ENCODE measurements at regions not wholly inside any gene's neighbourhood (a gene's known extent, or its start where the extent isn't known, plus 50 kb on each side); places are given as distances from the start of the nearest gene placed in this dataset.

DNA sequence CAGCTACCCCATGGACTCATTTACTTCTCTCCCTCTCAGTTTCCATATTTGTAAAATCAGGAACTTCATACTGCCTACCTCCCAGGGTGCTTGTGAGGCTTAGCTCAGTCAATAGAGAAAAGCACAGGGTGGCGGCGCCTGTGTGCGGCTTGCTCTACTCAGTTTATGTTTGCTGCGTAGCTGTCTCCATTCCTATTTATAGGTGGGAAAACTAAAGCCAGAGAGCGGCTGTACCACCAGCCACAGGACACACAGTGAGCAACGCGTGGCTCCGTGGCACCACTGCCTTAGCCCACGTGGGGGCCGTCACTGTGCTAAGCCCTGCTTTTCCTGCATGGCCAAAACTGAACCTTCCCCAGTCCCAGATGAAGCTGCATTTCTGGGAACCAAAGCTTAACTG lies 292.4 kb downstream of the TEX29 start:
- Mint-ChIP-seq H3K27ac (no peak overlapping the region), H3K4me3 (no peak overlapping the region), H3K9me3 (peaks cover 0 to 8% (median 3%) of the 10 kb centered on the region in 7 donors), H3K27me3 (ENCODE audit: low read depth in 3 of 3) (peaks cover 0 to 4% (median 3%) of the 10 kb centered on the region in 3 donors), H3K4me1 (no peaks in the 10 kb centered on the region), H3K36me3 (no peaks in the 10 kb centered on the region)
- Histone ChIP-seq H3K4me3 (replicated peaks in 1 of 3; ENCODE audit: low read depth in 2 of 3, low read length in 3 of 3) (no peak overlapping the region), H3K4me2 (replicated peaks; ENCODE audit: extremely low read depth, low read length, poor library complexity, severe bottlenecking) (no peak overlapping the region), H3K9me3 (replicated peaks in 1 of 2; ENCODE audit: control insufficient read depth in 1 of 2, insufficient read depth in 1 of 2, low read length in 2 of 2) (peaks cover 4 to 6% of the 10 kb centered on the region in 2 donors), H3K9ac (ENCODE audit: insufficient read depth, low read length, poor library complexity, severe bottlenecking) (no peak overlapping the region), H3K79me2 (ENCODE audit: insufficient read depth, low read length) (no peaks in the 10 kb centered on the region), H2AFZ (ENCODE audit: insufficient read depth, low read depth, low read length, poor library complexity, severe bottlenecking) (no peak overlapping the region), H3K36me3 (replicated peaks in 1 of 2; ENCODE audit: control insufficient read depth in 1 of 2, insufficient read depth in 2 of 2, low read length in 2 of 2) (no peaks in the 10 kb centered on the region), H4K20me1 (ENCODE audit: insufficient read depth, low read length) (no peaks in the 10 kb centered on the region), H3K27me3 (ENCODE audit: control insufficient read depth in 2 of 2, insufficient read depth in 2 of 2, low read length in 2 of 2) (no peaks in the 10 kb centered on the region), H3K27ac (ENCODE audit: low read depth in 1 of 2, low read length in 2 of 2) (no peak overlapping the region), H3K4me1 (ENCODE audit: control insufficient read depth in 1 of 2, insufficient read depth in 2 of 2, low read length in 2 of 2) (no peaks in the 10 kb centered on the region)
- intact Hi-C loops (cut with micrococcal nuclease) = no loop called here
- DNase-seq = no peak
- WGBS (ENCODE audit: insufficient coverage) = 99% methylated on average over 10 of the region's 10 CpGs
- TF ChIP-seq, protein P1, sequence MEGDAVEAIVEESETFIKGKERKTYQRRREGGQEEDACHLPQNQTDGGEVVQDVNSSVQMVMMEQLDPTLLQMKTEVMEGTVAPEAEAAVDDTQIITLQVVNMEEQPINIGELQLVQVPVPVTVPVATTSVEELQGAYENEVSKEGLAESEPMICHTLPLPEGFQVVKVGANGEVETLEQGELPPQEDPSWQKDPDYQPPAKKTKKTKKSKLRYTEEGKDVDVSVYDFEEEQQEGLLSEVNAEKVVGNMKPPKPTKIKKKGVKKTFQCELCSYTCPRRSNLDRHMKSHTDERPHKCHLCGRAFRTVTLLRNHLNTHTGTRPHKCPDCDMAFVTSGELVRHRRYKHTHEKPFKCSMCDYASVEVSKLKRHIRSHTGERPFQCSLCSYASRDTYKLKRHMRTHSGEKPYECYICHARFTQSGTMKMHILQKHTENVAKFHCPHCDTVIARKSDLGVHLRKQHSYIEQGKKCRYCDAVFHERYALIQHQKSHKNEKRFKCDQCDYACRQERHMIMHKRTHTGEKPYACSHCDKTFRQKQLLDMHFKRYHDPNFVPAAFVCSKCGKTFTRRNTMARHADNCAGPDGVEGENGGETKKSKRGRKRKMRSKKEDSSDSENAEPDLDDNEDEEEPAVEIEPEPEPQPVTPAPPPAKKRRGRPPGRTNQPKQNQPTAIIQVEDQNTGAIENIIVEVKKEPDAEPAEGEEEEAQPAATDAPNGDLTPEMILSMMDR (IDR thresholded peaks at IDR 0.05) = no peak

- no peak overlapping the region for H3K27ac ChIP-seq (ENCODE audit: low read depth in 1 of 2, low read length in 2 of 2)
- DNase-seq = no peak
- H3K9ac ChIP-seq (ENCODE audit: insufficient read depth, low read length, poor library complexity, severe bottlenecking) = no peak overlapping the region
- intact Hi-C loops (cut with micrococcal nuclease) = no loop called here
- H3K36me3 ChIP-seq (replicated peaks in 1 of 2; ENCODE audit: control insufficient read depth in 1 of 2, insufficient read depth in 2 of 2, low read length in 2 of 2) = no peaks in the 10 kb centered on the region
- Mint-ChIP-seq H3K27ac (no peak overlapping the region), H3K4me3 (no peak overlapping the region), H3K27me3 (ENCODE audit: low read depth in 3 of 3) (peaks cover 0 to 4% (median 2%) of the 10 kb centered on the region in 3 donors), H3K36me3 (no peaks in the 10 kb centered on the region), H3K9me3 (peaks cover 0 to 8% (median 2%) of the 10 kb centered on the region in 7 donors), H3K4me1 (no peaks in the 10 kb centered on the region)
- H3K27me3 ChIP-seq (ENCODE audit: control insufficient read depth in 2 of 2, insufficient read depth in 2 of 2, low read length in 2 of 2) = no peaks in the 10 kb centered on the region
- no peaks in the 10 kb centered on the region for H4K20me1 ChIP-seq (ENCODE audit: insufficient read depth, low read length)
- no peak overlapping the region for H3K4me3 ChIP-seq (replicated peaks in 1 of 3; ENCODE audit: low read depth in 2 of 3, low read length in 3 of 3)
- no peak overlapping the region for H2AFZ ChIP-seq (ENCODE audit: insufficient read depth, low read depth, low read length, poor library complexity, severe bottlenecking)
- 76% methylated on average over 7 of the region's 7 CpGs for WGBS (ENCODE audit: insufficient coverage)
- no peaks in the 10 kb centered on the region for H3K79me2 ChIP-seq (ENCODE audit: insufficient read depth, low read length)
- H3K4me2 ChIP-seq (replicated peaks; ENCODE audit: extremely low read depth, low read length, poor library complexity, severe bottlenecking) = no peak overlapping the region
- peaks cover 4 to 6% of the 10 kb centered on the region in 2 donors for H3K9me3 ChIP-seq (replicated peaks in 1 of 2; ENCODE audit: control insufficient read depth in 1 of 2, insufficient read depth in 1 of 2, low read length in 2 of 2)
- TF ChIP-seq, protein P1 (IDR thresholded peaks at IDR 0.05) = no peak
- no peaks in the 10 kb centered on the region for H3K4me1 ChIP-seq (ENCODE audit: control insufficient read depth in 1 of 2, insufficient read depth in 2 of 2, low read length in 2 of 2)
Observed at GRCh38 chr13:111614009-111614408, 293.6 kb downstream of the TEX29 start.

Measured in CD14-positive monocyte (primary cell).